NB4 (cell line): ENCODE measurements at regions not wholly inside any gene's neighbourhood (a gene's known extent, or its start where the extent isn't known, plus 50 kb on each side); places are given as distances from the start of the nearest gene placed in this dataset.

Experiments
- DNase-seq: peaks from one replicate; pipeline ENCODE4 v3.0.0; 2010; ENCODE audit warnings: low read depth
- H3K4me3 ChIP-seq: one replicate; pipeline ENCODE4 v1.5.1; 2011; ENCODE audit warnings: mild to moderate bottlenecking, low read depth, low read length, moderate library complexity
- CTCF ChIP-seq: IDR thresholded peaks from one replicate; pipeline ENCODE4 v1.5.1; 2012; ENCODE audit warnings: low read depth, low read length
- MAX ChIP-seq: IDR thresholded peaks from 2 replicates; pipeline ENCODE4 v1.6.1; 2011; ENCODE audit warnings: low read depth, low read length
- MYC ChIP-seq: IDR thresholded peaks from 2 replicates; pipeline ENCODE4 v1.6.1; 2011; ENCODE audit warnings: low read depth, low read length
- POLR2A ChIP-seq: IDR thresholded peaks from 2 replicates; pipeline ENCODE4 v1.6.1; 2011; ENCODE audit warnings: mild to moderate bottlenecking; ENCODE audit not compliant: insufficient read length; ENCODE audit errors: extremely low read depth

DNA sequence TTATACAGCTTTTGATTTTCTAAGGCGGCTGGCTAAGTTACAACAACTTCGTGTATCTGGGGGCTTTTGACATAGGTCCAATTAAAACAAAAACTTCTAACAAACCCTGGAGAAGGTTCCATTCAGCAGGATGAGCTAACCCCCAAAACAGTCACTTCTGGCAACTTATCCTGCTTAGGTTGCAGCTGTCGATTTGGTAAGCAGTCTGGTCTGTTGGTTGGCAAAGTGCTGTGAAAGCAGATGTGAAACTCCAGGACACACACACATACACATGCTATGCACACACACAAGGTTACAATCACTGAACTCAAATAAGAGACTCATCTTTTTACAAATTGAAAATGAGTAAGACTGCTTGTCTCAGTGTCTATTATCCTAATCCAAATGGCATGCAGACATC, 119.0 kb upstream of the STMND1 start:
- no peak for DNase-seq
- no peak overlapping the region for H3K4me3 ChIP-seq
- TF ChIP-seq CTCF (no peak), POLR2A (no peak), MAX (no peak), MYC (no peak)

GRCh38 chr6:16979677-16980370, 122.0 kb upstream of the STMND1 start:
- TF ChIP-seq MYC (no peak), CTCF (no peak), POLR2A (no peak), MAX (no peak)
- no peak overlapping the region for H3K4me3 ChIP-seq
- DNase-seq: no peak

- no peak for DNase-seq
- no peak overlapping the region for H3K4me3 ChIP-seq
- no peak for TF ChIP-seq MAX
- no peak for TF ChIP-seq MYC
These were observed 123.2 kb upstream of the STMND1 start for GRCh38 chr6:16978686-16979085.

- TF ChIP-seq CTCF (no peak), MAX (no peak), MYC (no peak), POLR2A (no peak)
- DNase-seq: no peak
- H3K4me3 ChIP-seq: no peak overlapping the region
These were observed 125.3 kb upstream of the STMND1 start for GRCh38 chr6:16976385-16977183.

DNA sequence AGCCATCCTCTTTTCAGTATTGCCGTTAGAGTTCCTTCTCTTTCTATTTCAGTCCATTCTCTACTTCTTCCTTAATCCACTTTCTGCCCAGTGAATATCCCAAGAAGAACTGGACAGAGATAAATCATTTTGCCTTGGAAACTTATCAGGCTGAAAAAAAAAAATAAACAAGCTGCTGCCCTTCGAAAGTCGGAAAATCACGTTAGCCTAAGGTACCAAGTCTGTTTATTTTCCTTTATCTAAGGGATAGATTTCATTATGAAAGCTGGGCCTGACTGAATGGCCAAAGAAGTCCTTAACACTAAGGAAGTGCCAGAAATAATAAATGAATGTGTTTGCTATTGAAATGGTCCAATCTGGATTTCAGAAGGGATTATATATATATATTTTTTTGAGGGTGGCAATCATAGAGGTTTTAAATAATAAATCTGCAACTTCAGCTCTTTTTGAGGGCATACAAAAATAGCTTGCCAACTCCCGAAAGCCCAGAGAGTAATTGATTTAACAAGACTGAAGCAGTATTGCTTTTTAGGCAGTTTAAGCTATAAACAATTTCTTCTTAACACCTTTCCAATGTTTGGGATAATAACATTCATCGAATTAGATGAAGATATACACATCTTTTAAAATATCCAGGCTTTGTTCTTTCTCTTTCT, 127.0 kb upstream of the STMND1 start:
- DNase-seq: no peak
- TF ChIP-seq CTCF: no peak
- no peak for TF ChIP-seq POLR2A
- no peak for TF ChIP-seq MYC
- no peak for TF ChIP-seq MAX
- H3K4me3 ChIP-seq: no peak overlapping the region

DNA sequence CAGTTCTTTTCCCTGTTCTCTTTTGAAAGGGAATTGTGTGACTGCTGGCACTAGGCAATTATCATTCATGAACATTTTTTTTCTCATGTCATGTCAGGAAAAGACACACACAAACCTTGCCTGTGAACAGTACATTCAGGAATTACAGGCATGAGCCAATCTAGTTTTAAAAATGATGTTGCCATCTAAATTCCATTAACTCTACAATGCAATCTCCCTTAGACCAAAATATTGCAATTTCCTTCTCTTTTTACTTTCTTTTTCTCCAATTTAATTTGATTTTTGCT, 127.5 kb upstream of the STMND1 start:
- no peak overlapping the region for H3K4me3 ChIP-seq
- TF ChIP-seq POLR2A (no peak), MAX (no peak), MYC (no peak), CTCF (no peak)
- DNase-seq: no peak
